Endothelial cell (in vitro differentiated cells): ENCODE measurements at regions not wholly inside any gene's neighbourhood (a gene's known extent, or its start where the extent isn't known, plus 50 kb on each side); places are given as distances from the start of the nearest gene placed in this dataset.

Source experiments
- DNase-seq: peaks from one replicate; pipeline ENCODE4 v3.0.0; 2021; ENCODE audit warnings: low spot score
- H3K27ac Mint-ChIP-seq: one replicate; pipeline ENCODE4 v1.8.0; 2021; ENCODE audit warnings: mixed read lengths, inconsistent platforms; ENCODE audit not compliant: unreplicated experiment
- H3K27me3 Mint-ChIP-seq: one replicate; pipeline ENCODE4 v1.8.0; 2021; ENCODE audit warnings: mild to moderate bottlenecking, moderate library complexity, mixed read lengths, inconsistent platforms; ENCODE audit not compliant: unreplicated experiment
- H3K36me3 Mint-ChIP-seq: one replicate; pipeline ENCODE4 v1.8.0; 2021; ENCODE audit warnings: mild to moderate bottlenecking, low read depth, mixed read lengths, inconsistent platforms; ENCODE audit not compliant: unreplicated experiment
- H3K4me1 Mint-ChIP-seq: one replicate; pipeline ENCODE4 v1.8.0; 2021; ENCODE audit warnings: mild to moderate bottlenecking, mixed read lengths, inconsistent platforms; ENCODE audit not compliant: unreplicated experiment
- H3K4me3 Mint-ChIP-seq: one replicate; pipeline ENCODE4 v1.8.0; 2021; ENCODE audit warnings: mild to moderate bottlenecking, mixed read lengths, inconsistent platforms; ENCODE audit not compliant: unreplicated experiment
- H3K9me3 Mint-ChIP-seq: one replicate; pipeline ENCODE4 v1.8.0; 2021; ENCODE audit warnings: mixed read lengths, inconsistent platforms; ENCODE audit not compliant: unreplicated experiment
- TF ChIP-seq, protein P1 (sequence below): fragments of 200-600 bp; sonication (generic); IDR thresholded peaks from one replicate; pipeline ENCODE4 v1.5.0; 2021; ENCODE audit warnings: antibody characterized with exemption; ENCODE audit not compliant: unreplicated experiment

DNA sequence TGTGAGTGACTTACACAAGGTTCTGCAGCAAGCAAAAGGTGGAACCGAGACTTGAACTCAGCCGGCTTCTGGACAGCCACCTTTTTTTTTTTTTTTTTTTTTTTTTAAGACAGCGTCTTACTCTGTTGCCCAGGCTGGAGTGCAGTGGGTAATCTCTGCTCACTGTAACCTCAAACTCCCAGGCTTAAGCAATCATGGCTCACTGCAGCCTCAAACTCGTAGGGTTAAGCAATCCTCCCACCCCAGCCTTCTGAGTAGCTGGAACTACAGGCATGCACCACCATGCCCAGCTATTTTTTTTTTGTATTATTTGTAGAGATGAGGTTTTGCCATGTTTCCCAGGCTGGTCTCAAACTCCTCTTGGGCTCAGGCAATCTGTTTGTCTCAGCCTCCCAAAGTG, 55.2 kb upstream of the GOT2 start:
- no peaks in the 10 kb centered on the region for H3K36me3 Mint-ChIP-seq
- DNase-seq, result no peak
- no peaks in the 10 kb centered on the region for H3K27me3 Mint-ChIP-seq
- H3K4me3 Mint-ChIP-seq, result no peak overlapping the region
- peaks cover 4% of the 10 kb centered on the region for H3K9me3 Mint-ChIP-seq
- H3K27ac Mint-ChIP-seq, result no peak overlapping the region
- H3K4me1 Mint-ChIP-seq, result no peaks in the 10 kb centered on the region
- TF ChIP-seq, protein P1, sequence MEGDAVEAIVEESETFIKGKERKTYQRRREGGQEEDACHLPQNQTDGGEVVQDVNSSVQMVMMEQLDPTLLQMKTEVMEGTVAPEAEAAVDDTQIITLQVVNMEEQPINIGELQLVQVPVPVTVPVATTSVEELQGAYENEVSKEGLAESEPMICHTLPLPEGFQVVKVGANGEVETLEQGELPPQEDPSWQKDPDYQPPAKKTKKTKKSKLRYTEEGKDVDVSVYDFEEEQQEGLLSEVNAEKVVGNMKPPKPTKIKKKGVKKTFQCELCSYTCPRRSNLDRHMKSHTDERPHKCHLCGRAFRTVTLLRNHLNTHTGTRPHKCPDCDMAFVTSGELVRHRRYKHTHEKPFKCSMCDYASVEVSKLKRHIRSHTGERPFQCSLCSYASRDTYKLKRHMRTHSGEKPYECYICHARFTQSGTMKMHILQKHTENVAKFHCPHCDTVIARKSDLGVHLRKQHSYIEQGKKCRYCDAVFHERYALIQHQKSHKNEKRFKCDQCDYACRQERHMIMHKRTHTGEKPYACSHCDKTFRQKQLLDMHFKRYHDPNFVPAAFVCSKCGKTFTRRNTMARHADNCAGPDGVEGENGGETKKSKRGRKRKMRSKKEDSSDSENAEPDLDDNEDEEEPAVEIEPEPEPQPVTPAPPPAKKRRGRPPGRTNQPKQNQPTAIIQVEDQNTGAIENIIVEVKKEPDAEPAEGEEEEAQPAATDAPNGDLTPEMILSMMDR, result no peak
